ENCODE measurements at regions not wholly inside any gene's neighbourhood (a gene's known extent, or its start where the extent isn't known, plus 50 kb on each side); places are given as distances from the start of the nearest gene placed in this dataset.

DNA sequence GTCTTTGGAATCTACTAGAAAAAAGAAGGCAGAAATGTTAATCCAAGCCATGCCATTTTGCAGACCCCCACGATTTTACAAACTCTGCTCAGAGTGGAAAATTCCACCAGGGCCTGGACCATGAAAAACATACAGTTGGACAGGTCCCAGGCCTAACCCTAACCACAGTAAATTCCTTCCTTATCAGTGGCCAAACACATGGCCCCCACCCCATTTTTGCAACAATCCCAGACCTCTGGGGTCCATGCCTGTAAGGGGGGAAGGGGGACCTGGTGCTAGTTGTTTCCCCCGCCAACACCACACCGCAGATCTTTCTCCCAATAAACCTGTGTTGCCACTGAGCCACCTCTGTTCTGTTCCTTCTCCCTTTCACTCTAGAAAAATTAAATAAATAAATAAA, 1352.7 kb downstream of the AMY1C start:
- TF ChIP-seq, protein P1, sequence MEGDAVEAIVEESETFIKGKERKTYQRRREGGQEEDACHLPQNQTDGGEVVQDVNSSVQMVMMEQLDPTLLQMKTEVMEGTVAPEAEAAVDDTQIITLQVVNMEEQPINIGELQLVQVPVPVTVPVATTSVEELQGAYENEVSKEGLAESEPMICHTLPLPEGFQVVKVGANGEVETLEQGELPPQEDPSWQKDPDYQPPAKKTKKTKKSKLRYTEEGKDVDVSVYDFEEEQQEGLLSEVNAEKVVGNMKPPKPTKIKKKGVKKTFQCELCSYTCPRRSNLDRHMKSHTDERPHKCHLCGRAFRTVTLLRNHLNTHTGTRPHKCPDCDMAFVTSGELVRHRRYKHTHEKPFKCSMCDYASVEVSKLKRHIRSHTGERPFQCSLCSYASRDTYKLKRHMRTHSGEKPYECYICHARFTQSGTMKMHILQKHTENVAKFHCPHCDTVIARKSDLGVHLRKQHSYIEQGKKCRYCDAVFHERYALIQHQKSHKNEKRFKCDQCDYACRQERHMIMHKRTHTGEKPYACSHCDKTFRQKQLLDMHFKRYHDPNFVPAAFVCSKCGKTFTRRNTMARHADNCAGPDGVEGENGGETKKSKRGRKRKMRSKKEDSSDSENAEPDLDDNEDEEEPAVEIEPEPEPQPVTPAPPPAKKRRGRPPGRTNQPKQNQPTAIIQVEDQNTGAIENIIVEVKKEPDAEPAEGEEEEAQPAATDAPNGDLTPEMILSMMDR (IDR thresholded peaks at IDR 0.05; ENCODE audit: low read depth, low read length), result no peak
- TF ChIP-seq POLR2A (IDR thresholded peaks at IDR 0.05; ENCODE audit: extremely low read depth, insufficient read length) (no peak), MAX (IDR thresholded peaks at IDR 0.05; ENCODE audit: low read depth, low read length) (no peak), MYC (IDR thresholded peaks at IDR 0.05; ENCODE audit: low read depth, low read length) (no peak)
